ENCODE measurements at regions not wholly inside any gene's neighbourhood (a gene's known extent, or its start where the extent isn't known, plus 50 kb on each side); places are given as distances from the start of the nearest gene placed in this dataset.

- H2AFZ ChIP-seq (ENCODE audit: low read depth, low read length) = no peak overlapping the region
- H3K4me3 ChIP-seq (ENCODE audit: insufficient read depth in 1 of 2, low read depth in 1 of 2, low read length in 2 of 2) = no peak overlapping the region
- H3K79me1 ChIP-seq (replicated peaks; ENCODE audit: low read length, poor library complexity, severe bottlenecking) = no peaks in the 10 kb centered on the region
- H2BK12ac ChIP-seq (ENCODE audit: low read length in 2 of 2) = no peak overlapping the region
- H3K27me3 ChIP-seq (ENCODE audit: control insufficient read depth in 1 of 2, insufficient read depth in 1 of 2, low read length in 2 of 2) = no peaks in the 10 kb centered on the region
- no peak overlapping the region for H3K14ac ChIP-seq (ENCODE audit: low read length in 2 of 2)
- H3K4ac ChIP-seq (ENCODE audit: low read depth in 1 of 2, low read length in 2 of 2) = no peak overlapping the region
- H3K23ac ChIP-seq (ENCODE audit: low read length in 2 of 2) = no peak overlapping the region
- H3K4me2 ChIP-seq (ENCODE audit: low read length, poor library complexity, severe bottlenecking) = no peak overlapping the region
- no peak overlapping the region for H2BK5ac ChIP-seq (ENCODE audit: low read depth, low read length, poor library complexity, severe bottlenecking)
- H3K36me3 ChIP-seq (ENCODE audit: control insufficient read depth in 1 of 2, insufficient read depth in 2 of 2, low read depth in 1 of 2, low read length in 2 of 2) = no peaks in the 10 kb centered on the region
- H4K8ac ChIP-seq (ENCODE audit: low read length) = no peak overlapping the region
- H2AK5ac ChIP-seq (ENCODE audit: low read length, severe bottlenecking) = no peak overlapping the region
- DNase-seq = no peak
- H2BK120ac ChIP-seq (ENCODE audit: low read depth, low read length) = no peak overlapping the region
- H3K9me3 ChIP-seq (ENCODE audit: control insufficient read depth, low read length) = no peaks in the 10 kb centered on the region
- H3K18ac ChIP-seq (ENCODE audit: low read depth in 1 of 2, low read length in 2 of 2) = no peak overlapping the region
- no peak overlapping the region for H3K27ac ChIP-seq (ENCODE audit: low read length, poor library complexity, severe bottlenecking)
- H3K9ac ChIP-seq (ENCODE audit: low read length) = no peak overlapping the region
- H2BK15ac ChIP-seq (ENCODE audit: low read depth, poor library complexity, severe bottlenecking) = no peak overlapping the region
- 100% methylated on average over 1 of the region's 1 CpG for WGBS
- H4K91ac ChIP-seq (ENCODE audit: low read length) = no peak overlapping the region
- no peaks in the 10 kb centered on the region for H3K4me1 ChIP-seq (ENCODE audit: control insufficient read depth, insufficient read depth, low read depth, low read length)
Measured at GRCh38 chr7:32393861-32394260, 96.3 kb downstream of the LSM5 start.

DNA sequence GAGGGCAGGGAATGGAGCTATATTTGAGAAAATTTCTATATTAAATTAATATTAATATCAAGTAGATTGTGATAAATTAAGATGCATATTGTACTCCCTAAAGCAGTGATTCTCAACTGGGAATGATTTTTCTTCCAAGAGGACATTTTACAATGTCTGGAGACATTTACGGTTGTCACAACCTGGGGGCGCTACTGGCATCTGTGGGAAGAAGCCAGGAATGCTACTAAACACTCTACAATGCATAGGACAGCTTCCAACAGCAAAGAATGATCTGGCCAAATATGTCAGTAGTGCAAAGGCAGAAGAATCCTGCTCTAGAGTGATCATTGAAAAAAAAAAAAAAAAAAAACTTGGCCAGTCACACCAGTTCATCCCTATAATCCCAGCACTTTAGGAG lies 100.0 kb downstream of the LSM5 start:
- WGBS = 21% methylated on average over 2 of the region's 2 CpGs
- DNase-seq = no peak

GRCh38 chr7:32385316-32385956 lies 104.7 kb downstream of the LSM5 start:
- no peak overlapping the region for H3K4ac ChIP-seq (ENCODE audit: low read depth in 1 of 2, low read length in 2 of 2)
- no peak overlapping the region for H2BK15ac ChIP-seq (ENCODE audit: low read depth, poor library complexity, severe bottlenecking)
- no peak overlapping the region for H4K91ac ChIP-seq (ENCODE audit: low read length)
- no peak overlapping the region for H2BK120ac ChIP-seq (ENCODE audit: low read depth, low read length)
- no peak overlapping the region for H2AFZ ChIP-seq (ENCODE audit: low read depth, low read length)
- DNase-seq = no peak
- H3K79me1 ChIP-seq (replicated peaks; ENCODE audit: low read length, poor library complexity, severe bottlenecking) = no peaks in the 10 kb centered on the region
- WGBS = 81% methylated on average over 2 of the region's 2 CpGs
- H3K23ac ChIP-seq (ENCODE audit: low read length in 2 of 2) = no peak overlapping the region
- no peaks in the 10 kb centered on the region for H3K9me3 ChIP-seq (ENCODE audit: control insufficient read depth, low read length)
- H4K8ac ChIP-seq (ENCODE audit: low read length) = no peak overlapping the region
- no peak overlapping the region for H3K4me3 ChIP-seq (ENCODE audit: insufficient read depth in 1 of 2, low read depth in 1 of 2, low read length in 2 of 2)
- no peak overlapping the region for H2BK12ac ChIP-seq (ENCODE audit: low read length in 2 of 2)
- H3K4me2 ChIP-seq (ENCODE audit: low read length, poor library complexity, severe bottlenecking) = no peak overlapping the region
- no peak overlapping the region for H3K14ac ChIP-seq (ENCODE audit: low read length in 2 of 2)
- H2AK5ac ChIP-seq (ENCODE audit: low read length, severe bottlenecking) = no peak overlapping the region
- no peak overlapping the region for H3K18ac ChIP-seq (ENCODE audit: low read depth in 1 of 2, low read length in 2 of 2)
- H3K4me1 ChIP-seq (ENCODE audit: control insufficient read depth, insufficient read depth, low read depth, low read length) = no peaks in the 10 kb centered on the region
- no peaks in the 10 kb centered on the region for H3K36me3 ChIP-seq (ENCODE audit: control insufficient read depth in 1 of 2, insufficient read depth in 2 of 2, low read depth in 1 of 2, low read length in 2 of 2)
- H3K27ac ChIP-seq (ENCODE audit: low read length, poor library complexity, severe bottlenecking) = no peak overlapping the region
- H2BK5ac ChIP-seq (ENCODE audit: low read depth, low read length, poor library complexity, severe bottlenecking) = no peak overlapping the region
- H3K27me3 ChIP-seq (ENCODE audit: control insufficient read depth in 1 of 2, insufficient read depth in 1 of 2, low read length in 2 of 2) = peaks cover 4% of the 10 kb centered on the region in 2 experiments
- no peak overlapping the region for H3K9ac ChIP-seq (ENCODE audit: low read length)

More for the DNA sequence above, 100.0 kb downstream of the LSM5 start:
- H2BK5ac ChIP-seq (ENCODE audit: low read depth, low read length, poor library complexity, severe bottlenecking) = no peak overlapping the region
- H3K18ac ChIP-seq (ENCODE audit: low read depth in 1 of 2, low read length in 2 of 2) = no peak overlapping the region
- H3K4me2 ChIP-seq (ENCODE audit: low read length, poor library complexity, severe bottlenecking) = no peak overlapping the region
- no peaks in the 10 kb centered on the region for H3K36me3 ChIP-seq (ENCODE audit: control insufficient read depth in 1 of 2, insufficient read depth in 2 of 2, low read depth in 1 of 2, low read length in 2 of 2)
- H3K4me3 ChIP-seq (ENCODE audit: insufficient read depth in 1 of 2, low read depth in 1 of 2, low read length in 2 of 2) = no peak overlapping the region
- H3K23ac ChIP-seq (ENCODE audit: low read length in 2 of 2) = no peak overlapping the region
- no peak overlapping the region for H2BK120ac ChIP-seq (ENCODE audit: low read depth, low read length)
- no peak overlapping the region for H3K27ac ChIP-seq (ENCODE audit: low read length, poor library complexity, severe bottlenecking)
- no peak overlapping the region for H2BK15ac ChIP-seq (ENCODE audit: low read depth, poor library complexity, severe bottlenecking)
- H4K91ac ChIP-seq (ENCODE audit: low read length) = no peak overlapping the region
- no peak overlapping the region for H3K14ac ChIP-seq (ENCODE audit: low read length in 2 of 2)
- no peaks in the 10 kb centered on the region for H3K9me3 ChIP-seq (ENCODE audit: control insufficient read depth, low read length)
- H3K4ac ChIP-seq (ENCODE audit: low read depth in 1 of 2, low read length in 2 of 2) = no peak overlapping the region
- no peak overlapping the region for H2AFZ ChIP-seq (ENCODE audit: low read depth, low read length)
- no peaks in the 10 kb centered on the region for H3K79me1 ChIP-seq (replicated peaks; ENCODE audit: low read length, poor library complexity, severe bottlenecking)
- no peak overlapping the region for H2BK12ac ChIP-seq (ENCODE audit: low read length in 2 of 2)
- no peak overlapping the region for H4K8ac ChIP-seq (ENCODE audit: low read length)
- H2AK5ac ChIP-seq (ENCODE audit: low read length, severe bottlenecking) = no peak overlapping the region
- H3K27me3 ChIP-seq (ENCODE audit: control insufficient read depth in 1 of 2, insufficient read depth in 1 of 2, low read length in 2 of 2) = peaks cover 0 to 4% of the 10 kb centered on the region in 2 experiments
- H3K9ac ChIP-seq (ENCODE audit: low read length) = no peak overlapping the region
- H3K4me1 ChIP-seq (ENCODE audit: control insufficient read depth, insufficient read depth, low read depth, low read length) = no peaks in the 10 kb centered on the region

GRCh38 chr7:32381024-32381601 lies 109.1 kb downstream of the LSM5 start:
- Histone ChIP-seq H3K9ac (ENCODE audit: low read length) (no peak overlapping the region), H2AFZ (ENCODE audit: low read depth, low read length) (no peak overlapping the region), H3K79me1 (replicated peaks; ENCODE audit: low read length, poor library complexity, severe bottlenecking) (no peaks in the 10 kb centered on the region), H3K36me3 (ENCODE audit: control insufficient read depth in 1 of 2, insufficient read depth in 2 of 2, low read depth in 1 of 2, low read length in 2 of 2) (no peaks in the 10 kb centered on the region), H3K4me1 (ENCODE audit: control insufficient read depth, insufficient read depth, low read depth, low read length) (no peaks in the 10 kb centered on the region), H4K91ac (ENCODE audit: low read length) (no peak overlapping the region), H3K4ac (ENCODE audit: low read depth in 1 of 2, low read length in 2 of 2) (no peak overlapping the region), H3K27ac (ENCODE audit: low read length, poor library complexity, severe bottlenecking) (no peak overlapping the region), H4K8ac (ENCODE audit: low read length) (no peak overlapping the region), H2BK15ac (ENCODE audit: low read depth, poor library complexity, severe bottlenecking) (no peak overlapping the region), H3K4me3 (ENCODE audit: insufficient read depth in 1 of 2, low read depth in 1 of 2, low read length in 2 of 2) (no peak overlapping the region), H3K4me2 (ENCODE audit: low read length, poor library complexity, severe bottlenecking) (no peak overlapping the region), H2BK5ac (ENCODE audit: low read depth, low read length, poor library complexity, severe bottlenecking) (no peak overlapping the region), H3K9me3 (ENCODE audit: control insufficient read depth, low read length) (no peaks in the 10 kb centered on the region), H2AK5ac (ENCODE audit: low read length, severe bottlenecking) (no peak overlapping the region), H2BK12ac (ENCODE audit: low read length in 2 of 2) (no peak overlapping the region), H3K18ac (ENCODE audit: low read depth in 1 of 2, low read length in 2 of 2) (no peak overlapping the region), H2BK120ac (ENCODE audit: low read depth, low read length) (no peak overlapping the region), H3K27me3 (ENCODE audit: control insufficient read depth in 1 of 2, insufficient read depth in 1 of 2, low read length in 2 of 2) (peaks cover 6 to 13% of the 10 kb centered on the region in 2 experiments), H3K14ac (ENCODE audit: low read length in 2 of 2) (no peak overlapping the region), H3K23ac (ENCODE audit: low read length in 2 of 2) (no peak overlapping the region)
- no peak for DNase-seq
- 58% methylated on average over 4 of the region's 4 CpGs for WGBS
